H1 (cell line): ENCODE measurements at regions not wholly inside any gene's neighbourhood (a gene's known extent, or its start where the extent isn't known, plus 50 kb on each side); places are given as distances from the start of the nearest gene placed in this dataset.
A peak's percentile ranks its signal among the peaks of the same experiment; 100 is the strongest.

ENCODE experiments used
- CTCF ChIA-PET: fragments of 300-600 bp; sonication (Branson Sonifier 250); formaldehyde crosslinking; loops from one replicate; lab custom pipeline; 2021; ENCODE audit not compliant: partially characterized antibody; lab: Charles Lee
- POLR2A ChIA-PET: fragments of 300-600 bp; sonication (Branson Sonifier 250); formaldehyde crosslinking; loops from one replicate; lab custom pipeline; 2021; ENCODE audit warnings: inconsistent platforms; ENCODE audit not compliant: partially characterized antibody; lab: Charles Lee
- DNase-seq, 2 experiments: peaks; one replicate each; pipeline versions ENCODE4 v3.0.0 to v3.0.0-alpha.2; 2010 to 2022; ENCODE audit warnings: low spot score in 2 of 2, low read depth in 1 of 2, mixed read lengths in 1 of 2
- FAIRE-seq: peaks from 2 replicates; lab custom pipeline; 2011; peaks lifted over from hg19 to GRCh38; lab: Jason Lieb, UNC
- H2AFZ ChIP-seq: 2 replicates; pipeline ENCODE4 v1.8.1; 2012; ENCODE audit warnings: low read length, inconsistent platforms
- H2AK5ac ChIP-seq: 2 replicates; pipeline ENCODE4 v1.6.1; 2013; ENCODE audit warnings: low read depth, low read length
- H2BK120ac ChIP-seq: replicated peaks from 2 replicates; pipeline ENCODE3; 2013; ENCODE audit warnings: low read depth, low read length, inconsistent platforms
- H2BK12ac ChIP-seq: 2 replicates; pipeline ENCODE4 v1.6.1; 2013; ENCODE audit warnings: low read depth, low read length
- H2BK15ac ChIP-seq: 2 replicates; pipeline ENCODE4 v1.6.1; 2013; ENCODE audit warnings: low read length
- H2BK20ac ChIP-seq: 2 replicates; pipeline ENCODE4 v1.6.1; 2013; ENCODE audit warnings: low read length
- H2BK5ac ChIP-seq: 2 replicates; pipeline ENCODE4 v1.6.1; 2013; ENCODE audit warnings: low read depth, low read length
- H3K14ac ChIP-seq: 2 replicates; pipeline ENCODE4 v1.6.1; 2013; ENCODE audit warnings: inconsistent platforms; ENCODE audit not compliant: insufficient read length
- H3K18ac ChIP-seq: 2 replicates; pipeline ENCODE4 v1.6.1; 2013; ENCODE audit warnings: low read length; ENCODE audit errors: extremely low read depth
- H3K23ac ChIP-seq: 2 replicates; pipeline ENCODE4 v1.6.1; 2013; ENCODE audit warnings: inconsistent platforms; ENCODE audit not compliant: insufficient read length
- H3K23me2 ChIP-seq: 2 replicates; pipeline ENCODE4 v1.6.1; 2013; ENCODE audit warnings: low read depth, low read length
- H3K27ac ChIP-seq: 2 replicates; pipeline ENCODE4 v1.6.1; 2011; ENCODE audit warnings: low read depth, low read length, inconsistent platforms
- H3K27me3 ChIP-seq, 4 experiments: replicated peaks in 1 of 4; 1 replicate in 1 of 4; 2 replicates in 3 of 4; pipeline versions ENCODE4 v1.6.1 to v1.8.1; 2011 to 2013; ENCODE audit warnings: low read length in 3 of 4, mild to moderate bottlenecking in 3 of 4, inconsistent platforms in 2 of 4, mixed read lengths in 2 of 4, moderate library complexity in 1 of 4; ENCODE audit not compliant: control insufficient read depth in 3 of 4, insufficient read depth in 3 of 4; ENCODE audit errors: extremely low read depth in 1 of 4
- H3K36me3 ChIP-seq, 4 experiments: 2 replicates each; pipeline versions ENCODE4 v1.6.1 to v1.8.1; 2011 to 2013; ENCODE audit warnings: mild to moderate bottlenecking in 4 of 4, low read length in 3 of 4, moderate library complexity in 2 of 4, control low read depth in 1 of 4, inconsistent platforms in 1 of 4; ENCODE audit not compliant: insufficient read depth in 4 of 4, control insufficient read depth in 2 of 4
- H3K4ac ChIP-seq: replicated peaks from 2 replicates; pipeline ENCODE3; 2013; ENCODE audit warnings: low read length, low read depth, mixed read lengths, inconsistent platforms; ENCODE audit not compliant: insufficient read length
- H3K4me1 ChIP-seq, 4 experiments: replicated peaks in 1 of 4; 1 replicate in 1 of 4; 2 replicates in 3 of 4; pipeline versions ENCODE4 v1.6.1 to v1.8.1; 2011 to 2013; ENCODE audit warnings: low read length in 3 of 4, inconsistent platforms in 2 of 4, mixed read lengths in 1 of 4; ENCODE audit not compliant: insufficient read depth in 4 of 4, control insufficient read depth in 3 of 4
- H3K4me2 ChIP-seq, 2 experiments: 2 replicates each; pipeline versions ENCODE4 v1.6.1 to v1.8.1; 2011 to 2013; ENCODE audit warnings: low read depth in 2 of 2, low read length in 2 of 2, control low read depth in 1 of 2, inconsistent platforms in 1 of 2, mild to moderate bottlenecking in 1 of 2; ENCODE audit not compliant: insufficient read depth in 1 of 2
- H3K4me3 ChIP-seq, 4 experiments: fragments of 200-600, 300-600 bp in 1 of 4; sonication (generic), shearing (Covaris generic), sonication (Bioruptor Twin) in 1 of 4; 2 replicates each; pipeline versions ENCODE4 v1.5.1 to v1.8.1; 2011 to 2016; ENCODE audit warnings: low read length in 4 of 4, low read depth in 3 of 4, control low read depth in 2 of 4, inconsistent platforms in 2 of 4, mild to moderate bottlenecking in 2 of 4, mixed read lengths in 1 of 4, moderate library complexity in 1 of 4; ENCODE audit not compliant: insufficient read depth in 2 of 4; ENCODE audit errors: extremely low read depth in 1 of 4
- H3K56ac ChIP-seq: replicated peaks from 2 replicates; pipeline ENCODE3; 2013; ENCODE audit warnings: low read depth, mild to moderate bottlenecking, mixed read lengths, low read length, inconsistent platforms; ENCODE audit not compliant: insufficient read length
- H3K79me1 ChIP-seq: 2 replicates; pipeline ENCODE4 v1.6.1; 2013; ENCODE audit warnings: low read depth, low read length, control low read depth
- H3K79me2 ChIP-seq, 2 experiments: 2 replicates each; pipeline versions ENCODE4 v1.6.1 to v1.8.1; 2012 to 2013; ENCODE audit warnings: low read length in 2 of 2, mild to moderate bottlenecking in 2 of 2, inconsistent platforms in 1 of 2; ENCODE audit not compliant: insufficient read depth in 2 of 2, control insufficient read depth in 1 of 2
- H3K9ac ChIP-seq, 4 experiments: replicated peaks in 1 of 4; 1 replicate in 1 of 4; 2 replicates in 3 of 4; pipeline versions ENCODE4 v1.6.1 to v1.8.1; 2011 to 2013; ENCODE audit warnings: low read depth in 3 of 4, low read length in 3 of 4, control low read depth in 2 of 4, mild to moderate bottlenecking in 2 of 4, moderate library complexity in 2 of 4, inconsistent platforms in 1 of 4; ENCODE audit errors: extremely low read depth in 1 of 4
- H3K9me3 ChIP-seq, 2 experiments: 2 replicates each; pipeline versions ENCODE4 v1.6.1 to v1.8.1; 2012 to 2013; ENCODE audit warnings: mild to moderate bottlenecking in 2 of 2, moderate library complexity in 2 of 2, control low read depth in 1 of 2, inconsistent platforms in 1 of 2, low read depth in 1 of 2, low read length in 1 of 2, mixed read lengths in 1 of 2; ENCODE audit not compliant: insufficient read depth in 2 of 2
- H4K20me1 ChIP-seq, 2 experiments: replicated peaks in 1 of 2; 2 replicates each; pipeline versions ENCODE3 to v1.8.1; 2011 to 2013; ENCODE audit warnings: inconsistent platforms in 2 of 2, low read length in 2 of 2, mild to moderate bottlenecking in 1 of 2; ENCODE audit not compliant: insufficient read depth in 2 of 2, control insufficient read depth in 1 of 2
- H4K5ac ChIP-seq: 2 replicates; pipeline ENCODE4 v1.6.1; 2013; ENCODE audit warnings: low read length, low read depth, mixed read lengths, inconsistent platforms; ENCODE audit not compliant: insufficient read length
- H4K8ac ChIP-seq: 2 replicates; pipeline ENCODE4 v1.8.0; 2013; ENCODE audit warnings: mild to moderate bottlenecking, moderate library complexity, low read length, inconsistent platforms; ENCODE audit not compliant: insufficient read depth; ENCODE audit errors: extremely low read depth
- H4K91ac ChIP-seq: replicated peaks from 2 replicates; pipeline ENCODE3; 2013; ENCODE audit warnings: low read length, mixed read lengths, inconsistent platforms; ENCODE audit not compliant: insufficient read length
- EGR1 ChIP-seq: IDR thresholded peaks from 2 replicates; pipeline ENCODE4 v1.6.1; 2011; ENCODE audit warnings: low read depth, low read length, borderline replicate concordance
- MAFK ChIP-seq: IDR thresholded peaks from 2 replicates; pipeline ENCODE4 v1.6.1; 2012; ENCODE audit warnings: low read depth, mild to moderate bottlenecking, improper control_type of control experiment, low read length
- NRF1 ChIP-seq: IDR thresholded peaks from 2 replicates; pipeline ENCODE4 v1.6.1; 2011; ENCODE audit warnings: mild to moderate bottlenecking, low read depth, low read length, improper control_type of control experiment
- RBBP5 ChIP-seq: IDR thresholded peaks from 2 replicates; pipeline ENCODE4 v1.7.1; 2012; ENCODE audit warnings: low read depth, mild to moderate bottlenecking, inconsistent platforms, low read length, moderate library complexity, borderline replicate concordance
- SIX5 ChIP-seq: IDR thresholded peaks from 2 replicates; pipeline ENCODE4 v1.6.1; 2011; ENCODE audit warnings: mild to moderate bottlenecking, low read depth, low read length
- SP1 ChIP-seq: IDR thresholded peaks from 2 replicates; pipeline ENCODE4 v1.6.1; 2011; ENCODE audit warnings: low read depth, low read length
- SP4 ChIP-seq: IDR thresholded peaks from 2 replicates; pipeline ENCODE4 v1.6.1; 2012; ENCODE audit warnings: low read length, inconsistent platforms
- WGBS, 2 experiments: shearing (Covaris generic) in 1 of 2; methylation state at CpG; one replicate each; pipeline versions ENCODE4 v1.1.6 to v1.1.7; 2013 to 2015; ENCODE audit warnings: low lambda C conversion rate in 2 of 2, mixed read lengths in 2 of 2, inconsistent platforms in 1 of 2, low coverage in 1 of 2, missing lambda C conversion rate in 1 of 2; ENCODE audit not compliant: insufficient replicate concordance in 2 of 2, insufficient coverage in 1 of 2, insufficient read length in 1 of 2; ENCODE audit errors: extremely low coverage in 1 of 2, missing lambda C conversion rate in 1 of 2; 5-methylcytosine and 5-hydroxymethylcytosine counted together
- TF ChIP-seq, protein P1 (sequence below): IDR thresholded peaks from 2 replicates; pipeline ENCODE4 v1.6.1; 2011; ENCODE audit warnings: low read length, improper control_type of control experiment

DNA sequence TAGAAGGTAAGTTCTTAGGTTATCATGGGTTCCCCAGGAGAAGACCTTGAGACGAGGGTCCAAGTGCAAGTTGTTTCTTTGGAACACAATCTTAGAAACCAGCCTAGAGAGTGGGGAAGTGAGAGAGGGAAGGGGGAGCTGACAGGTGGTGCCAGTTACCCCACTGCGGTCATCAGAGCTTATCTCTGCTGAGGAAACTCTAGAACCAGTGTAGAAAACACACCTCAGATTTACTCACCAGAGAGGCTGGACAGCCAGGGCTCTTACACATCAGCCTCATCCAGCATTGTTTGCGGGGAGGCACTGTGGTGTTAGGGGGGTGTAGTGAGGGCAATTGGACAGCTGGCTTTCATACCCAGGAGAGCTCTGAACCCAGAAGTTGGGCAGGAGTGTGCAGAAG lies 206.5 kb upstream of the RAI14 start:
- Histone ChIP-seq H3K23me2 (no peaks in the 10 kb centered on the region), H3K4me2 (no peak overlapping the region), H3K36me3 (no peaks in the 10 kb centered on the region), H3K27ac (no peak overlapping the region), H3K9me3 (no peaks in the 10 kb centered on the region), H2BK5ac (no peak overlapping the region), H2BK15ac (peak overlapping the region; percentile 72; the same call in 1 of the 2 replicates), H3K56ac (no peak overlapping the region), H3K23ac (no peak overlapping the region), H3K79me1 (no peaks in the 10 kb centered on the region), H4K5ac (no peak overlapping the region), H3K18ac (no peak overlapping the region), H3K4ac (no peak overlapping the region), H3K4me3 (no peak overlapping the region), H3K9ac (no peak overlapping the region), H2AFZ (no peak overlapping the region), H3K4me1 (peaks cover 0 to 7% (median 4%) of the 10 kb centered on the region in 4 experiments; a peak in 5 of 7 replicates), H2AK5ac (no peak overlapping the region), H3K79me2 (no peaks in the 10 kb centered on the region), H3K14ac (no peak overlapping the region), H3K27me3 (no peaks in the 10 kb centered on the region), H2BK20ac (no peak overlapping the region), H2BK120ac (no peak overlapping the region), H2BK12ac (no peak overlapping the region), H4K20me1 (no peaks in the 10 kb centered on the region), H4K91ac (no peak overlapping the region), H4K8ac (no peak overlapping the region)
- POLR2A ChIA-PET = no interaction called here
- 75% methylated on average over 3 of the region's 3 CpGs; no CpG with 5 or more reads in 1 of the 2 experiments for WGBS, 2 experiments
- TF ChIP-seq, protein P1, sequence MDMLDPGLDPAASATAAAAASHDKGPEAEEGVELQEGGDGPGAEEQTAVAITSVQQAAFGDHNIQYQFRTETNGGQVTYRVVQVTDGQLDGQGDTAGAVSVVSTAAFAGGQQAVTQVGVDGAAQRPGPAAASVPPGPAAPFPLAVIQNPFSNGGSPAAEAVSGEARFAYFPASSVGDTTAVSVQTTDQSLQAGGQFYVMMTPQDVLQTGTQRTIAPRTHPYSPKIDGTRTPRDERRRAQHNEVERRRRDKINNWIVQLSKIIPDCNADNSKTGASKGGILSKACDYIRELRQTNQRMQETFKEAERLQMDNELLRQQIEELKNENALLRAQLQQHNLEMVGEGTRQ = no peak
- TF ChIP-seq EGR1 = no peak
- no peak for TF ChIP-seq SIX5
- no peak for TF ChIP-seq SP4
- TF ChIP-seq MAFK = no peak
- no peak for TF ChIP-seq RBBP5
- no peak for TF ChIP-seq SP1
- TF ChIP-seq NRF1 = no peak
- DNase-seq (no peak), FAIRE-seq (no peak)
- CTCF ChIA-PET = interaction anchor here (0.7 to 5.3 kb wide), 4 partner anchors 10 to 480 kb away, joined by 3 to 26 read pairs (median 8); no protein-coding TSS in a partner anchor
